GM19025 (cell line): ENCODE measurements at regions not wholly inside any gene's neighbourhood (a gene's known extent, or its start where the extent isn't known, plus 50 kb on each side); places are given as distances from the start of the nearest gene placed in this dataset.
"Not testable (repeated sequence)": the region's sequence is repeated elsewhere in the genome, so short reads cannot be mapped to it uniquely, and the experiment has no call there.

Experiments used
- ATAC-seq: cut with Tn5 transposase; IDR thresholded peaks from one replicate; pipeline ENCODE4 v1.9.1; 2021; ENCODE audit warnings: mild to moderate bottlenecking, low read depth, moderate library complexity; ENCODE audit not compliant: unreplicated experiment

GRCh38 chr14:97120204-97120603 lies 323.0 kb downstream of the VRK1 start:
- peak; percentile 33 for ATAC-seq

- peak; percentile 78 for ATAC-seq
Measured at GRCh38 chr14:97120611-97121031, 323.4 kb downstream of the VRK1 start.

- no peak for ATAC-seq
Measured at GRCh38 chr14:97129639-97130038, 332.5 kb downstream of the VRK1 start.

- ATAC-seq: not testable (repeated sequence)
Measured at GRCh38 chr14:97135847-97136246, 338.7 kb downstream of the VRK1 start.

GRCh38 chr14:97137705-97138104 lies 340.5 kb downstream of the VRK1 start:
- ATAC-seq: no peak

GRCh38 chr14:97138801-97139200 lies 341.6 kb downstream of the VRK1 start:
- no peak for ATAC-seq

- ATAC-seq: no peak
Measured at GRCh38 chr14:97143011-97143410, 345.8 kb downstream of the VRK1 start.

- ATAC-seq: no peak
Measured at GRCh38 chr14:97143456-97143855, 346.3 kb downstream of the VRK1 start.

- not testable (repeated sequence) for ATAC-seq
Measured at GRCh38 chr14:97148021-97148420, 350.8 kb downstream of the VRK1 start.

GRCh38 chr14:97149775-97150174 lies 352.6 kb downstream of the VRK1 start:
- no peak for ATAC-seq

GRCh38 chr14:97153527-97153926 lies 356.3 kb downstream of the VRK1 start:
- no peak for ATAC-seq

GRCh38 chr14:97155320-97155719 lies 358.1 kb downstream of the VRK1 start:
- no peak for ATAC-seq

- no peak for ATAC-seq
Measured at GRCh38 chr14:97155814-97156213, 358.6 kb downstream of the VRK1 start.

GRCh38 chr14:97156705-97157104 lies 359.5 kb downstream of the VRK1 start:
- ATAC-seq: no peak

GRCh38 chr14:97158102-97158501 lies 360.9 kb downstream of the VRK1 start:
- ATAC-seq: no peak

- ATAC-seq: no peak
Measured at GRCh38 chr14:97159124-97159523, 361.9 kb downstream of the VRK1 start.

GRCh38 chr14:97162621-97163020 lies 365.4 kb downstream of the VRK1 start:
- no peak for ATAC-seq

GRCh38 chr14:97164021-97164420 lies 366.8 kb downstream of the VRK1 start:
- ATAC-seq: no peak

- ATAC-seq: no peak
Measured at GRCh38 chr14:97166497-97166896, 369.3 kb downstream of the VRK1 start.

GRCh38 chr14:97167577-97167976 lies 370.4 kb downstream of the VRK1 start:
- ATAC-seq: not testable (repeated sequence)

- ATAC-seq: no peak
Measured at GRCh38 chr14:97172644-97173043, 375.5 kb downstream of the VRK1 start.

GRCh38 chr14:97177016-97177415 lies 379.8 kb downstream of the VRK1 start:
- no peak for ATAC-seq

GRCh38 chr14:97177635-97178034 lies 380.5 kb downstream of the VRK1 start:
- peak; percentile 58 for ATAC-seq
